Erythroblast (primary cell): ENCODE measurements at regions not wholly inside any gene's neighbourhood (a gene's known extent, or its start where the extent isn't known, plus 50 kb on each side); places are given as distances from the start of the nearest gene placed in this dataset.

ENCODE experiments used
- GATA1 ChIP-seq: IDR thresholded peaks from 2 replicates; pipeline ENCODE4 v1.6.1; 2011; ENCODE audit warnings: low read depth, mild to moderate bottlenecking, control low read depth, low read length, moderate library complexity
- POLR2A ChIP-seq: IDR thresholded peaks from 2 replicates; pipeline ENCODE4 v1.6.1; 2011; ENCODE audit warnings: mild to moderate bottlenecking, low read length

- no peak for TF ChIP-seq POLR2A
- no peak for TF ChIP-seq GATA1
Measured at GRCh38 chr7:125246706-125247105, 317.1 kb upstream of the POT1 start.
